Lower leg skin (tissue), 3 donors: ENCODE measurements at regions not wholly inside any gene's neighbourhood (a gene's known extent, or its start where the extent isn't known, plus 50 kb on each side); places are given as distances from the start of the nearest gene placed in this dataset.

Experiments
- POLR2A ChIP-seq, 2 donors: fragments of 450-650 bp; IDR thresholded peaks; one replicate each; pipeline ENCODE4 v1.6.1; 2016 to 2017; ENCODE audit warnings: antibody characterized with exemption in 2 of 2, mild to moderate bottlenecking in 1 of 2, moderate library complexity in 1 of 2
- TF ChIP-seq, protein P1 (sequence below), 3 donors: fragments of 450-650 bp; IDR thresholded peaks; one replicate each; pipeline ENCODE4 v1.5.1; 2016; ENCODE audit warnings: antibody characterized with exemption in 3 of 3, mild to moderate bottlenecking in 3 of 3, moderate library complexity in 2 of 3

DNA sequence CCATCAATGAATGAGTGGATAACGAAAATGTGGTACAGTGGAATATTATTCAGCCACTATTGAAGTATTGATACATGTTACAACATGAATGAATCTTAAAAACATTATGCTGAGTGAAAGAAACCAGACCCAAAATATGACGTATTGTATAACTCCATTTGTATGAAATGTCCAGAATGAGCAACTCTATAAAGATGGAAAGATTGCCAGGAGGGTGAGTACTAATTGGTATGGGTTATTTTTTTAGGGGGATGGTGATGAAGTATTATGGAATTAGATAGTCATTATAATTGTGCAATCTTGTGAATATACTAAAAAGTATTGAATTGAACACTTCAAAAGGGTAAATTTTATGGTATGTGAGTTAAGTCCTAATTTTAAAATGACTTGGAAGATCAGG, 278.6 kb downstream of the SIPA1L2 start:
- TF ChIP-seq POLR2A (IDR thresholded peaks at IDR 0.05): no peak
- TF ChIP-seq, protein P1, sequence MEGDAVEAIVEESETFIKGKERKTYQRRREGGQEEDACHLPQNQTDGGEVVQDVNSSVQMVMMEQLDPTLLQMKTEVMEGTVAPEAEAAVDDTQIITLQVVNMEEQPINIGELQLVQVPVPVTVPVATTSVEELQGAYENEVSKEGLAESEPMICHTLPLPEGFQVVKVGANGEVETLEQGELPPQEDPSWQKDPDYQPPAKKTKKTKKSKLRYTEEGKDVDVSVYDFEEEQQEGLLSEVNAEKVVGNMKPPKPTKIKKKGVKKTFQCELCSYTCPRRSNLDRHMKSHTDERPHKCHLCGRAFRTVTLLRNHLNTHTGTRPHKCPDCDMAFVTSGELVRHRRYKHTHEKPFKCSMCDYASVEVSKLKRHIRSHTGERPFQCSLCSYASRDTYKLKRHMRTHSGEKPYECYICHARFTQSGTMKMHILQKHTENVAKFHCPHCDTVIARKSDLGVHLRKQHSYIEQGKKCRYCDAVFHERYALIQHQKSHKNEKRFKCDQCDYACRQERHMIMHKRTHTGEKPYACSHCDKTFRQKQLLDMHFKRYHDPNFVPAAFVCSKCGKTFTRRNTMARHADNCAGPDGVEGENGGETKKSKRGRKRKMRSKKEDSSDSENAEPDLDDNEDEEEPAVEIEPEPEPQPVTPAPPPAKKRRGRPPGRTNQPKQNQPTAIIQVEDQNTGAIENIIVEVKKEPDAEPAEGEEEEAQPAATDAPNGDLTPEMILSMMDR (IDR thresholded peaks at IDR 0.05): no peak
